ENCODE measurements at regions not wholly inside any gene's neighbourhood (a gene's known extent, or its start where the extent isn't known, plus 50 kb on each side); places are given as distances from the start of the nearest gene placed in this dataset.

DNA sequence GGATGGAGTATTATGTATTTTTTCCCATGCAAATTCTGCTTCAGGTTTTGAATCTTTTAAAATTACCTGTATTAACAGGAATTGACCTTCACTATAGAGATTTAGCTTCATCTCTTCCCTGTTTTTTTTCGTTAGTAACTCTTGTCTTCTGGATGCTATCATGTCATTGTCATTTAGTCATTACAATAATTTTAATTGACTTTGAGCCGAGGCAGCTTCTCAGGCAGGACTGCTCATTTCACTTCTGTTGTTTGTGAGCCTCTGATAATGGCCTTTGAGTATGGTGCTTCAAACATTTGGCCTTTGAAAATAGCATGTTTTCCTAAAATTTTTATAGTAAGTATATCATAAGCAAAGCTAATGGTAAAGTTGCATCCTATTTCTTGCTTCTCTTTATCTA, 375.1 kb upstream of the MMS22L start:
- TF ChIP-seq SUZ12 (IDR thresholded peaks at IDR 0.05; ENCODE audit: extremely low read depth, insufficient read depth, insufficient read length), result no peak
- no peak for TF ChIP-seq YY1 (IDR thresholded peaks at IDR 0.05; ENCODE audit: insufficient read depth, insufficient read length)
